Activated CD8-positive, alpha-beta memory T cell treated with anti-CD3 and anti-CD28 coated beads, Interleukin-2, amount 50 U/mL, for 24 hours (primary cell): ENCODE measurements at regions not wholly inside any gene's neighbourhood (a gene's known extent, or its start where the extent isn't known, plus 50 kb on each side); places are given as distances from the start of the nearest gene placed in this dataset.

ENCODE experiments used
- DNase-seq: peaks from one replicate; pipeline ENCODE4 v3.0.0-alpha.2; 2020; ENCODE audit errors: extremely low read depth

DNA sequence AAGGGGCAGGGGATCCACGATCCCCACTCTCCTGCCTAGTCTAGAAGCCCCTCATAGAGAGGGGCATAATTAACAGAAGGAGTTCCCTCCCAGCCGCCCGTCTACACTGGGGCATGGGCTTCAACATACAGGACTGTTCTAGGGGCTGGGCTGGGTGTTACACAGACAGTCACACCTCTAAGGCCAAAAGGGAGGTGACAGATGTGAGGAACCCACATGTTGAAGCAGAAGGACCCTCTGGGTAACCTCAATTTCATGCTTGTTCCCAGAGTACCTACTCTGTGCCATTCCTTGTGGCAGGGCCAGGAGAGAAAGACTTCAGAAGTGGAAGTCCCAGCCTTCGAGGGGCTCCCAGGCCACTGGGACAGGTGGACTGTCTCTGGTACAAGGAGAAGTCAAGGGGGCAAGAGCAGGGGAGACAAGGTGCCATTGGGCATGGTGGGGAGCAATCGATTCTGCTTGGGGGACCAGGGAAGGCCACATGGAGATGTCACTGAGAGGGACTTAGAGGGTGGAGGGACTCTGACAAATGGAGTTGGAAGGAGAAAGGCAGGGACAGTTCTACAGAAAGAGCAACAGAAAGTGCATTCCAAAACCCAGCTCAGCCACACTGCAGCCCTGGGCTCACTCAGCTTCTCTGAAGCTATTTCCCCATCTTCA, 71.3 kb downstream of the CPN2 start:
- DNase-seq, result no peak

DNA sequence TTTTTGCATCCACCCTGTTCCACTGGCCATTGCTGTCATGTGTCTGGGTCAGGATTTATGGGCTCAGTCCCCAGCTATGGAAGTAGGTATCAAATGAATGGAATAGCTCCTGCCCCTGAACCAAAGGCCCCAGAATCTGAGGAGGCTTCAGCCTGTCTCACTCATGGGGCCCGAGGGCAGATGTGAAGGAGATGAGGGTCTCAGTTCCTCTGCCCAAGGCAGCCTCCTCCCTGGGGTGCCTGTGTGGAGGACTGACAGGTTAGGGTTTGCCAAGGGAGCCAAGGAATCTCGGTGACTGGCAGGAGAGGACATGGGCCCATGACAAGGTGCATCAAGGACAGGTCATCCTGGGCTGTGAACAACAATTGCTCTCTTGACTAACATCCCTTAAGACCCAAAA, 70.4 kb downstream of the CPN2 start:
- no peak for DNase-seq

DNA sequence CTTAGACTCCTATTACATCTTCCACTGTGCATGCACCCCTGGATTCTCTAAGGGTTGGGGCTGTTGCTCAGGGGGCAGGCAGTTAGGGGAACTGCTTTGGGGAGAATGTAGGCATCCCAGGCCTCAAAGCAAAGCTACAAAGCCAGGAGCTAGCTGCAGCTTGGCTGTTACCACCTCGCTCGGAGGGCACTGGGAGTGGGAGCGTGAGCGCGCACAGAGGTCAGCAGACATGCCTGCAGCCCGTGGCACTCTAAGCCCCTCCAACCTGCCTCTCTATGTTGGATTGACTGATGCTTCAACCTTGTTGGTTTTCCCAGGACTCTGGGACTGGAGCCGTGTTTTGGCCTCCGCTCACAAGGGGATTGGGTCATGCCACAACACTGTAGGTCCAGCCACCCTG, 69.8 kb downstream of the CPN2 start:
- DNase-seq, result no peak

DNA sequence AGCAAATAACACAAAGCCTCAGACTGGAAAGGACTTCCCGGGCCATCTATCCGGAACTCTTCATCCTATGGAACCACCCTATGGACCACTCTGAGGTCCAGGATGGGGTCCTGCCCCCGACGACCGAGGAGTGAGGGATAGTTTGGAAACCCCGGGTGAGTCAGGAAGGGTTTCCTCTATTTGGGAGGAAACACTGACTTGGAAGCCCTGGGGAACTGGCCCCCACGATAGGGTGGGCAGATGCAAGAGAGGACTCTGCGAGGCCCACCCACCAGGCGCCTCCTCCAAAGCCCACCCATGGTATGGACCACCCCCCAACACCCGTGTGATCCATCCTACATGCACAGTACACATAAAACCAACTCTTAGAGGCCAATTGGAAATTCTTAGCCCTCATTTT, 69.4 kb downstream of the CPN2 start:
- no peak for DNase-seq

DNA sequence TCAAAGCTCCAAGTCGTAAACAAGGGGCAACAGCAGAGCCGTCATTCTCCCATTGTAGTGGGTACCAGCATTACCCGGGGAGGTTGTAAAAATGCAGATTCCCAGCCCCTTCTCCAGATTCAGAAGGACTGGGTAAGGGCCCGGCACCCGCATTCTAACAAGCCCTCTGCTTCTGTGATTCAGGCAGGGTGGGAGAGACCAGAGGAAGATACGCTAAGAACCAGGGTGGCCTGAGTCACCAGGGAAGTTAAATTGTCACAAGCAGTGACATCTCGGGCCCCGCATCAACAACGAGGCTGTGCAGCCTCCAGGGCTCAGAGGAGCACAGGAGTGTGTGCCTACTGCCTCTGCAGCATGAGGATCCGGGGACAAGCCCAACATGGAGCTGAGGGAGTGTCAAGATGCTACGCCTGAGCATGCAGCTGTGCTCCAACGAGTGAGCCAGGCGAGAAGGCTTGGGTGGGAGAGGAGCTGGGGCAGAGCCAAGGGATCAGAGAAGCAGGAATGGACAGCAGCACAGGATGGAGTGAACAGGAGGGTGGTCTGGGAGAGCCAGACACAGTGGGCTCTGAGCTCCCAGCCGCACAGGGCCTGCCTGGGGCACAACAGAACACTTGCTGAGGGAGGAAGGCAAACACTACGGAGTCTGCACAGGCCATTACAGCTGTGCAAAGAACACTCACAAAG, 68.5 kb downstream of the CPN2 start:
- DNase-seq, result no peak

DNA sequence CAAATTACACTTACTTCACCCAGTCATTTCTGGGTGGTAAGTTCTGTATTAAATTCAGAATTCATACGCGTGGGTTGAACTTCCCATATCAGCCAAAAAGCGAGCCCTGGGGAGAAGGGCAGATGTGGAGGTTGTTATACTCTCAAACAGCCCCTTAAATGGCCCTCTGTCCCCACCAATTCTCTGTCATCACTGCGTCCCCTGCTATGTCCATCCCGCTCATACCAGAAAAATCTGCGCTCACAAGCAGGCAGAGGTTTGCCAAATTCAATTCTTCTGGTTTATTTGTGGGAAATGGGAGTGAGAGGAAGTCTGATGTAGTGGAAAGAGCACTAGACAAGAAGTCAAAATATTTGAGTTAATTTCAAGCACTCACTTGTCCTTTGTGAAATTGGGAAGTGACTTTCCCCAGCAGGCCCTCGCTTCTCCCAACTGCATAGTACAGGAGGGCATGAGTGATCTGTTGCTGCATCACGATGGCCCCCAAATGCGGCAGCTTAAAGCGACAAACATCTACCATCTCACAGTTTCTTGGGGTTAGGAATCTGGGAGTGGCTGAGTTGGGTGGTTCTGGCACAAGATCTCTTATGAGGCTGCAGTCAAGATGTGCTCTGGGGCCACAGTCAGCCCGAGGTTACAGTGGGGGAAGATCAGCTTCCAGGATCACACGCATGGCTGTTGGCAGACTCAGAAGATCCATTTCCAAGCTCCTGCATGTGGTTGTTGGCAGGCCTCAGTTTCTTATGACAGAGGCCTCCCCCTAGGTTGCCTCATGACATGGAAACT, 67.7 kb downstream of the CPN2 start:
- DNase-seq, result no peak

DNA sequence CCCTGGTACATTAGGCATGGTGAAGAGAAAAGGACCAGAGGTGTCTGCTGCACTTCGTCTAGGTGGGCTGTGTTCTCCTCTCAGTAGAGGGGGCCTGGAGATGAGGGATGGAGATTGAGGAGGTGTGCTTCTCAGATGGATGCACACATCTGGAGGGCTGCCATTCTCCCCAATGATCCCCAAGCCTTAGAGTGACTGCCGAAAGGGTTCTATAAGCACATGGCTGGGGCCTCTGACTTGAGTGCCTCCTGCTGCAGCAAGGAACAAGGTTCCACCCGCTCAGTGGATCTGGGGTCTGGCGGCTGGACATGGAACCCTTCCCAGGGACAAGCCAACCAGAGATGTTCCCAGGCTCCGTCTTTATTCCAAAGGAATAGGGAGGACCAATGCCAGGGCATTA, 66.8 kb downstream of the CPN2 start:
- DNase-seq, result no peak

DNA sequence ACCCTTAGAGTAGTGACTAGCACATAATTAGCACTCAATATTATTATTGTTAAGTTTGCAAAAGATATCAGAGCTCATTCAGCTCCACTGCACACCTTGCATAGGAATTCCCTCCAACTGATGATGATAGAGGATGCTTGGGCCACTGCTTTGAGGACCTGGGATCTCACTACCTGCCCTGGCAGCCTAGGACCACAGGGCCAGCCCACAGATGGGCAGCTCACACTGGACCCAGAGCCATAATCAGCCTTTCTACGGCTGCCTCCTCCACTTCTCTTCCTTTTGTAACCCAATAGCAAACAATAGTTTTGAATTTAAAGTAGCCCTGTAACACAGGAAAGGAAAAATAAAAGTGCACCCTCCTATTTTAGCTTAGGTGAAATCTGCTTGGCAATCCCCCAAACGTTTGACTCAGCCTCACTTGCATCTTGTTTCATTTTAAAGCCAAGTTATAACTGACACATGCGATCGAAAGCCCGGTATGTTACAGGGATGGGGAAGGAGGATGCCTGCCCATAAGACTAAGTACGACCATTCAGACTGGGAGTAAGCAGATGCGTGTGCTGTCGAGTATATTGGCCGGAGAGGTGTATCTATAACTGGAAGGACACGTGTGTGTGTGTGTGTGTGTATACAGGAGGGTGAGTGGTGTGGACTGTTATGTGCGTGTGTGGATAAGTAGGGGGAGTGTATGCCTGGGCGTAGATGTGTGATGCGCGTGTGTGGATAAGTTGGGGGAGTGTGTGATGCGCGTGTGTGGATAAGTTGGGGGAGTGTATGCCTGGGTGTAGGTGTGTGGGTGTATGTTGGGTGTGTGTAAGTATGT, 65.9 kb downstream of the CPN2 start:
- DNase-seq, result no peak

DNA sequence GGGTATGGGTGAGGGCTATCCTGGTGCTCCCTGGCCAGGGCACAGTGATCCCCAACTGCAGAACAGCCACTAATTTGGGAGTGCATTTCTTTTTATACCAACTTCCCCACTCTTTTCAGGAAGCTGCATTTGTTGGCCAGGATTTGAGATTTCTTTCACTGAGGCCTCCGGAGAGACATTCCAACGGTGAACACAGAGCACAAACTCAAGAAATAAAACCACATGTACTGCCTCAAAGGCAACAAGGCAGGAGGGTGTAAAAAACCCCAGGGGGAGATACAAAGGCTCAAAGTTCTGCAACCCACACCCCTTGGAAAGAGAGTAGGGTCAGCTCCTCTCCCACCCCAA, 65.3 kb downstream of the CPN2 start:
- no peak for DNase-seq

DNA sequence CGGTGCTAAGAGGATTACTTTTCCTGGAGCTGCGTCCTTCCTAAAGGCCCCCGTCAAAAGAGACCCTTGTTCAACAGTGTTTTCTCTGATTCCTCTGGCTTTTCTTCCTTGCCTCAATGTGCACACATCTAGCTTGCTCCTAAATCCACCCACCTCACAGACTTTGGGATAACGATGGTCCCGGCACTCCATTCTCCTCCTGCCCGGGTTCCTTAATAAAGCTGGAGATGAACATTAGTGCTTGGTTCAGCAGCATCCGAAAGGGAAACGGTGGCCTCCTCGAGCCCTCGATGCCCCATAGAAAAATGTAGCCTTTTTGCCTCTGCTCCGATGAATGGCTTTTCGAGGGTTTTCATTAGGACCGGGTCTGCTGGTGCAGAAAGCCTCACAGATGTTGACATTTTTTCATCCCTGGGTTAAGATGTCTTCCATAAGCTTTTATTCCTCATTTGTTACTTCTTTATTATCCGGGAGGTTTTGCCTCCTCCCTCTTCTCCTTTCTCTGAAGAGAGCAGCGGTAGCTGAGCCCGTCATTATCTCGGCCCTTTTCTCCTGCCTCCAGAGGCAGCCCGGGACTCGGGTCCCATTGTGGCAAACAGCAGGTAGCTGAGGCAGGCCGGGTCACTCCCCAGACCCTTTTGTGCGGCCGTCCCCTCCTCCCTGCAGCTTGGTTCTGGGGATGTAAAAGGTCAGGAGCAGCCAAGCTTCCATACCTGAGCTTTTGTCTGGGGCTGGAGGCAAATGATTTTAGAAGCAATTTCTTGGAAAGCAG, 64.6 kb downstream of the CPN2 start:
- no peak for DNase-seq

DNA sequence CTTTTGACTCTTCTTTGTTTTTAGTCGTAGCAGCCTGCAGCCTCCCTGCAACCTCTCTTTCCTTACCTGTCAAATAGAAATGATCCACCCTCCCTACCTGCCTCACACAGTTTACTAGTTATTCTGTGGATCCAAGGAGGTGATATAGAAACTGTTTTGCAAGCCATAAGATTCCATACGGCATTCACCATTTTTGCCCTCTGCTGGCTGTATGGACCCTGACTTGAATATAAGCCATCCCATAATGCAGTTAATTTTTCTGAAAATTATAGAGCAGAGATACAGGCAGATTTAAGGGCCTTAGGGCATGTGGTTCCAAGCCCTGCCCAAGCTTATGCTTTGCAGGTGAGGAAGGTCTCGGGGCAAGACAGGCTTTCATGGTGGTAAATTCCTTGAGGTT, 63.8 kb downstream of the CPN2 start:
- DNase-seq, result no peak

DNA sequence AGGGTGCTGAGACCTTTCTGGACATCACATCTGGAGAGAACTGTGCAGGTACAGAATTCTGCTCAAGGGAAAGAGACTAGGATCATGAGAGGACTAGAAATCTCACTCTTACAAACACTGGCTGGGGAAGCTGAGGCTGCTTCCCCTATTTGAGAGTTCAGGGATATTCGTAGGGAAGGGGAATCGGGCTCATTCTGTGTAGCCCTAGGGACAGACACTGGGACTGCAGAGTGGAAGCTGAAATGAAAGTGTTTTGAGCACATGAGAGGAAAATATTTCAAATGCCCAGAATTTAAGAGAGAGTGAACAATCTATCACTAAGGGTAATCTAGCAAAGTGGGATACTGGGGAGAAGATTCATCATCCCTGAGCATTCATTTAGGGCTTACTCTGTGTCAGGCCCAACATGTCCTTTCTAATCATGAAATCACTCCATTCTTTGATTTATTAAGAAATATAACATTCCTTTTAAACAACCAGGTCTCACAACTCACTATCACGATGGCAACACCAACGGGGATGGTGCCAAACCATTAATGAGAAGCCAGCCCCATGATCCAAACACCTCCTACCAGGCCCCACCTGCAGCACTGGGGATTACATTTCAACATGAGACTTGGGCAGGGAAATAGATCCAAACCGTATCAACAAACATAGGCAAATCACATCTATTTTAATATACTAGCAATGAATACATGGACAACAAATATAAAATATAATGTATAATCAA, 63.0 kb downstream of the CPN2 start:
- no peak for DNase-seq
